Ectodermal cell (in vitro differentiated cells): ENCODE measurements at regions not wholly inside any gene's neighbourhood (a gene's known extent, or its start where the extent isn't known, plus 50 kb on each side); places are given as distances from the start of the nearest gene placed in this dataset.

ENCODE experiments used
- H3K27ac ChIP-seq: 2 replicates; pipeline ENCODE4 v1.7.0; 2013; ENCODE audit warnings: mild to moderate bottlenecking, low read depth, low read length; ENCODE audit not compliant: insufficient read depth, poor library complexity, severe bottlenecking
- H3K27me3 ChIP-seq: 2 replicates; pipeline ENCODE4 v1.7.0; 2013; ENCODE audit warnings: mild to moderate bottlenecking, low read length; ENCODE audit not compliant: insufficient read depth, control insufficient read depth, poor library complexity, severe bottlenecking
- H3K36me3 ChIP-seq: one replicate; pipeline ENCODE4 v1.7.0; 2013; ENCODE audit warnings: low read length; ENCODE audit not compliant: control insufficient read depth, insufficient read depth
- H3K4me1 ChIP-seq: one replicate; pipeline ENCODE4 v1.7.0; 2013; ENCODE audit warnings: low read length; ENCODE audit not compliant: control insufficient read depth, insufficient read depth
- H3K4me3 ChIP-seq: 2 replicates; pipeline ENCODE4 v1.7.0; 2013; ENCODE audit warnings: low read depth, low read length, control low read depth; ENCODE audit not compliant: insufficient read depth
- H3K9me3 ChIP-seq: 2 replicates; pipeline ENCODE4 v1.7.0; 2013; ENCODE audit warnings: mild to moderate bottlenecking, low read length, moderate library complexity; ENCODE audit not compliant: control insufficient read depth
- WGBS, 2 experiments: methylation state at CpG; one replicate each; pipeline ENCODE4 v1.1.7; 2013; ENCODE audit warnings: missing lambda C conversion rate in 2 of 2; 5-methylcytosine and 5-hydroxymethylcytosine counted together

GRCh38 chr2:174659069-174659900, 61.7 kb upstream of the WIPF1 start:
- H3K9me3 ChIP-seq = no peaks in the 10 kb centered on the region
- no peak overlapping the region for H3K4me3 ChIP-seq
- 90% methylated on average over 7 of the region's 7 CpGs for WGBS, 2 experiments
- no peak overlapping the region for H3K27ac ChIP-seq
- H3K36me3 ChIP-seq = no peaks in the 10 kb centered on the region
- no peaks in the 10 kb centered on the region for H3K4me1 ChIP-seq
- H3K27me3 ChIP-seq = no peaks in the 10 kb centered on the region

- H3K36me3 ChIP-seq = no peaks in the 10 kb centered on the region
- H3K27me3 ChIP-seq = no peaks in the 10 kb centered on the region
- H3K9me3 ChIP-seq = no peaks in the 10 kb centered on the region
- no peak overlapping the region for H3K27ac ChIP-seq
- no peaks in the 10 kb centered on the region for H3K4me1 ChIP-seq
- no peak overlapping the region for H3K4me3 ChIP-seq
Measured at GRCh38 chr2:174656676-174657176, 59.1 kb upstream of the WIPF1 start.

- Histone ChIP-seq H3K4me1 (no peaks in the 10 kb centered on the region), H3K36me3 (no peaks in the 10 kb centered on the region), H3K4me3 (no peak overlapping the region), H3K27me3 (no peaks in the 10 kb centered on the region), H3K9me3 (no peaks in the 10 kb centered on the region), H3K27ac (no peak overlapping the region)
Measured at GRCh38 chr2:174656035-174656434, 58.4 kb upstream of the WIPF1 start.

- H3K4me1 ChIP-seq = no peaks in the 10 kb centered on the region
- 90 to 92% methylated on average over 4 of the region's 4 CpGs for WGBS, 2 experiments
- no peaks in the 10 kb centered on the region for H3K9me3 ChIP-seq
Measured at GRCh38 chr2:174654419-174654941, 56.9 kb upstream of the WIPF1 start.

GRCh38 chr2:174648896-174649295, 51.3 kb upstream of the WIPF1 start:
- no peak overlapping the region for H3K27ac ChIP-seq
- H3K4me1 ChIP-seq = no peaks in the 10 kb centered on the region
- WGBS, 2 experiments = 93 to 94% methylated on average over 4 of the region's 4 CpGs
- H3K9me3 ChIP-seq = no peaks in the 10 kb centered on the region
- no peaks in the 10 kb centered on the region for H3K36me3 ChIP-seq
- no peak overlapping the region for H3K4me3 ChIP-seq
- H3K27me3 ChIP-seq = no peaks in the 10 kb centered on the region

More at GRCh38 chr2:174654419-174654941, 56.9 kb upstream of the WIPF1 start:
- no peak overlapping the region for H3K27ac ChIP-seq
- no peak overlapping the region for H3K4me3 ChIP-seq
- H3K36me3 ChIP-seq = no peaks in the 10 kb centered on the region
- no peaks in the 10 kb centered on the region for H3K27me3 ChIP-seq
